ENCODE measurements at regions not wholly inside any gene's neighbourhood (a gene's known extent, or its start where the extent isn't known, plus 50 kb on each side); places are given as distances from the start of the nearest gene placed in this dataset.

DNA sequence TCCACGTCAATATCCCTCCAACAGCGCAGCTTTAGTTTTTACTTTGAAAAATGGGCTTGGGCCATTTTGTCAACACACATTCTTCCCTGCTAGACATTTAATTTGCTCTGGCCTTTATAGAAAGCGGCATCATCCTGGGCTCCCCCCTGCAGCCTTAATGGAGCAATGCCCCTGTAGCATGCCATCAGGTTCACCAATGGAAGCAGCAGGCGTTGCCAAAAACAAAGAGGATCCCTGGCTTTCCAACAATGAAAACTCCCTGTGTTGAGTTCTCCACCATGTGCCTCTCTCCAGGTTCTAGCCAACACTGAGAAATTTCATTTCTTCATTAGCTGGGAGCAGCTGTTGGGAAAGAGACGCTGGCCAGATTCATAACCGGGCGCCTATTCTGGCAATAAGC lies 139.5 kb downstream of the ZNF622 start:
- TF ChIP-seq GATA2 (IDR thresholded peaks at IDR 0.05; ENCODE audit: low read depth, low read length) (no peak), GATA3 (IDR thresholded peaks at IDR 0.05; ENCODE audit: low read depth, low read length) (no peak)

DNA sequence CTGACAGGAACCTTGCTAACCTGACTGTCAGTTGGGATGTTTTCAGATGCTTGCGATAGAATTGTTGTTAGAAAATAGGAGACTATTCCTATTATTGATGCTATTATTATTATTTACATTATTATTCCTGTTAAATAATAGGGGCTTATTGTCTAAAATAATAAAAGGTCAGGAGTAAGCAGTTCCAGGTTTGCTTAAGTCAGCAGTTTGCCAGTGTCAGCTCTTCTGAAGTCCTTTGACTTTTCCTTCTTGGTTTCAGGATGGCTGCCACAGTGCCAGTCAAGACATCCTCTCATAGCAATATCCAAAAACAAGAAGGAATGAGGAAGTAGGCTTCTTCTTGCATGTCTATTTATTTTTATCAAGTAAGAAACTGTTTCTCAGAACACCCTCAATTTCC lies 141.7 kb upstream of the MARCHF11 start:
- TF ChIP-seq GATA3 (IDR thresholded peaks at IDR 0.05; ENCODE audit: low read depth, low read length) = no peak
- no peak for TF ChIP-seq GATA2 (IDR thresholded peaks at IDR 0.05; ENCODE audit: low read depth, low read length)

GRCh38 chr5:16315501-16315900 lies 135.9 kb upstream of the MARCHF11 start:
- no peak for TF ChIP-seq GATA2 (IDR thresholded peaks at IDR 0.05; ENCODE audit: low read depth, low read length)
- TF ChIP-seq GATA3 (IDR thresholded peaks at IDR 0.05; ENCODE audit: low read depth, low read length) = no peak

- TF ChIP-seq GATA3 (IDR thresholded peaks at IDR 0.05; ENCODE audit: low read depth, low read length) (no peak), GATA2 (IDR thresholded peaks at IDR 0.05; ENCODE audit: low read depth, low read length) (no peak)
Observed at GRCh38 chr5:16313761-16314160, 134.2 kb upstream of the MARCHF11 start.

DNA sequence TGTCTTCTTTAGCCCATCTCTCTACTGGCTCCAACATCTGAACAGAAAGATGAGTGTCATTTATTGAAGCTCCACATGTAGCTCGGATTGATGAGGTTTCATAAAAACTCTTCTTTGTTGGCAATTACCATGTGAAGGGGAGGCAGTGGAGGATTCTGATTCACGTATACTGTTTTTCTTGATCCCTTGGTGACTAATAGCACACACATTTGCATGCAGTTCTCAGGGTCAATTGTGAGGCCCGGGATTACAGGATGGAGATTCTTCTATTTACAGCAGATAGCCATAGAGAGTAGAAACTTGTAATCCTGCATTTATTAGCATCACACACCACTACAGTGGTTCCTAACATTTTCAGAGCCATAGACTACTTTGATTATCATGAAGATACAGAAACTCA lies 133.2 kb upstream of the MARCHF11 start:
- no peak for TF ChIP-seq GATA3 (IDR thresholded peaks at IDR 0.05; ENCODE audit: low read depth, low read length)
- no peak for TF ChIP-seq GATA2 (IDR thresholded peaks at IDR 0.05; ENCODE audit: low read depth, low read length)

- no peak for TF ChIP-seq GATA3 (IDR thresholded peaks at IDR 0.05; ENCODE audit: low read depth, low read length)
- no peak for TF ChIP-seq GATA2 (IDR thresholded peaks at IDR 0.05; ENCODE audit: low read depth, low read length)
Observed at GRCh38 chr5:16311666-16312065, 132.1 kb upstream of the MARCHF11 start.

- no peak for TF ChIP-seq GATA2 (IDR thresholded peaks at IDR 0.05; ENCODE audit: low read depth, low read length)
- no peak for TF ChIP-seq GATA3 (IDR thresholded peaks at IDR 0.05; ENCODE audit: low read depth, low read length)
Observed at GRCh38 chr5:16306812-16307211, 127.2 kb upstream of the MARCHF11 start.

- no peak for TF ChIP-seq GATA2 (IDR thresholded peaks at IDR 0.05; ENCODE audit: low read depth, low read length)
- TF ChIP-seq GATA3 (IDR thresholded peaks at IDR 0.05; ENCODE audit: low read depth, low read length) = no peak
Observed at GRCh38 chr5:16304846-16305245, 125.3 kb upstream of the MARCHF11 start.

GRCh38 chr5:16296946-16297345 lies 117.4 kb upstream of the MARCHF11 start:
- TF ChIP-seq GATA2 (IDR thresholded peaks at IDR 0.05; ENCODE audit: low read depth, low read length) = no peak
- no peak for TF ChIP-seq GATA3 (IDR thresholded peaks at IDR 0.05; ENCODE audit: low read depth, low read length)

- TF ChIP-seq GATA3 (IDR thresholded peaks at IDR 0.05; ENCODE audit: low read depth, low read length) (no peak), GATA2 (IDR thresholded peaks at IDR 0.05; ENCODE audit: low read depth, low read length) (no peak)
Observed at GRCh38 chr5:16291894-16292293, 112.3 kb upstream of the MARCHF11 start.

DNA sequence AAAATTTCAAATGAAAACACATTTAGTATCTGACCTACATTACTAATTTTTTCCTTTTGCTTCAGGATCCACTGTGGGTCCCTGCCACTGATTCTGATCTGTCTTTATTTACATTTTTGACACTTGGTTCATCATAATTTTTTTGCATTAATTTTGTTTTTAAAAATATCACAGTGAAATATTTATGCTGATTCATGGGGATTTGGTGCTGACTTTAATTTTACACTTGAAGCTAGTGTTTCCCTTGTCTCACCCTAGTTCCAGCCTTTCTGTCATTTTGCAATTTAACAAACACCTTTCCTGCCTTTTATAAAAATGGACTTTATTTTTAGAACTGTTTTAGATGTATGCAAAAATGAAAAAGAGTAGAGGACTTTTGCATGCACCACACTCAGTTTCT lies 111.9 kb upstream of the MARCHF11 start:
- no peak for TF ChIP-seq GATA3 (IDR thresholded peaks at IDR 0.05; ENCODE audit: low read depth, low read length)
- no peak for TF ChIP-seq GATA2 (IDR thresholded peaks at IDR 0.05; ENCODE audit: low read depth, low read length)

DNA sequence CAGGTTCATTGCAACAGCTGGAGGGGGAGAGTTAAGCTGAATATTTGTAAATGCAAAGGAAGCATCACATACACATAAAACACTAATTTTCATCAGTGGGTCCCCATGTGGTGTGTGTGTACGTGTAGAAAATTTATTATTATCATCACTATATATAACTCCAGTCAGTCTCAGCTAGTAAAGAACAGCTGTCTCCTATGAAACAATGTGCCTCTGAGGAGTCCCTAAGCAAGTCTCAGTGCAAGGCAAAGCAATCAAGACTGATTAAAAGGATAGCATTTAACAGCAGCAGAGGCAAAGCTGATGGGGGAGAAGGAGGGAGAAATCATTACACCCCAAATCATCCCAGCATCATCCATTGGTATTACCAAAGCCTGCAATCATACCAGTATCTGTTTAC lies 104.2 kb upstream of the MARCHF11 start:
- TF ChIP-seq GATA2 (IDR thresholded peaks at IDR 0.05; ENCODE audit: low read depth, low read length) (no peak), GATA3 (IDR thresholded peaks at IDR 0.05; ENCODE audit: low read depth, low read length) (no peak)

DNA sequence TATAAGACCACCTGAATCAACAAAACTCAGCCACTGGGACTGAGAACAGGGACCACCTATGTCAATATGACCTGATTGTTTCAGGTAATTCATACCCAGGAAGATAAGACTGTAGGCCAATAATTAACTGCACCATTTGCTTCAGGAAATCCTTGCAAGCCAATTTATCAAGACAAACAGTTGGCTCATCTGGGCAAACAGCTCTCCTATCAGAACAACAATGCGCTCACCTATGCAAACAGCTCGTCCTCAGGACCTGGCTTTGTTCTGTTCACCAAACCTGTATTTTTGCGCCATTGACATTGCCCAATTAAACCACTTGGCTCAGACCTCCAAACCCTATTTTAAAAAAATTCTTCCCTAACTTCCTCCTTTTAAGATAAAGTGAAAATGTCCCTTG lies 92.3 kb upstream of the MARCHF11 start:
- no peak for TF ChIP-seq GATA2 (IDR thresholded peaks at IDR 0.05; ENCODE audit: low read depth, low read length)
- TF ChIP-seq GATA3 (IDR thresholded peaks at IDR 0.05; ENCODE audit: low read depth, low read length) = no peak

GRCh38 chr5:16265141-16265540 lies 85.5 kb upstream of the MARCHF11 start:
- TF ChIP-seq GATA2 (IDR thresholded peaks at IDR 0.05; ENCODE audit: low read depth, low read length) (no peak), GATA3 (IDR thresholded peaks at IDR 0.05; ENCODE audit: low read depth, low read length) (no peak)

DNA sequence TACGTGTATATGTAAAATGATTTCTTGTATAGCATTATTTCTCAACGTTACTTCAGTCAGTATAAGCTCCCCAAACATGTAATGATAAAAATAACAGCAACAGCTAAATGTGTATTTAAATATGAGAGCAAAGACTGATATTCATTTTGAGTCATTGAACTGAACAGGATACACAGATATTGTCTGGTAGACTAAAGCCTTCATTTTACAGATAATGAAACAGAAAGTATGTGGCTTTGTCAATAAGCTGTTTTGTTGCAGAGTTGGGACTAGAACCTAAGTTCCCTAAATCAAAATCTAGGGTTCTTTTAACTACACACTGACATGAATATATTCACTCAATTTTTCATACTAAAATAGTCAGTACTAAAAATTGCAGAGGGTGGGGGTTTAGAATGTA lies 80.4 kb upstream of the MARCHF11 start:
- TF ChIP-seq GATA2 (IDR thresholded peaks at IDR 0.05; ENCODE audit: low read depth, low read length) (no peak), GATA3 (IDR thresholded peaks at IDR 0.05; ENCODE audit: low read depth, low read length) (no peak)

GRCh38 chr5:16253856-16254255 lies 74.3 kb upstream of the MARCHF11 start:
- TF ChIP-seq GATA2 (IDR thresholded peaks at IDR 0.05; ENCODE audit: low read depth, low read length) (no peak), GATA3 (IDR thresholded peaks at IDR 0.05; ENCODE audit: low read depth, low read length) (no peak)

Data from SH-SY5Y (cell line).